Tibial nerve (tissue), 4 donors: ENCODE measurements at regions not wholly inside any gene's neighbourhood (a gene's known extent, or its start where the extent isn't known, plus 50 kb on each side); places are given as distances from the start of the nearest gene placed in this dataset.

ENCODE experiments used
- DNase-seq, 2 donors: peaks; one replicate each; pipeline ENCODE4 v3.0.0-alpha.2; 2019; ENCODE audit warnings: low spot score in 2 of 2
- H3K27ac ChIP-seq, 4 donors: fragments of 200-600 bp; sonication (generic) in 3 of 4; one replicate each; pipeline ENCODE4 v1.5.1; 2017 to 2019; ENCODE audit warnings: mild to moderate bottlenecking in 1 of 4
- H3K27me3 ChIP-seq, 2 donors: fragments of 200-600 bp; sonication (generic) in 1 of 2; one replicate each; pipeline versions ENCODE4 v1.5.1 to v1.6.0; 2017 to 2019
- H3K36me3 ChIP-seq, 3 donors: fragments of 200-600 bp; sonication (generic); one replicate each; pipeline ENCODE4 v1.5.1; 2018 to 2019
- H3K4me1 ChIP-seq, 4 donors: fragments of 200-600 bp; sonication (generic) in 3 of 4; one replicate each; pipeline ENCODE4 v1.5.1; 2017 to 2019
- H3K4me3 ChIP-seq, 4 donors: fragments of 200-600 bp; sonication (generic) in 3 of 4; one replicate each; pipeline ENCODE4 v1.5.1; 2017 to 2019; ENCODE audit warnings: mild to moderate bottlenecking in 1 of 4, moderate library complexity in 1 of 4
- H3K9me3 ChIP-seq, 4 donors: fragments of 200-600 bp; sonication (generic) in 3 of 4; one replicate each; pipeline ENCODE4 v1.5.1; 2017 to 2019
- EP300 ChIP-seq, 2 donors: sonication (generic); formaldehyde crosslinking; IDR thresholded peaks; one replicate each; pipeline ENCODE4 v1.6.1; 2017; ENCODE audit warnings: antibody characterized with exemption in 2 of 2, mild to moderate bottlenecking in 1 of 2
- POLR2A ChIP-seq, 2 donors: fragments of 450-650 bp; IDR thresholded peaks; one replicate each; pipeline ENCODE4 v1.6.1; 2017; ENCODE audit warnings: antibody characterized with exemption in 2 of 2, mild to moderate bottlenecking in 2 of 2, moderate library complexity in 2 of 2
- WGBS, 2 donors: methylation state at CpG; one replicate each; pipeline ENCODE4 v1.1.5; 2018; 5-methylcytosine and 5-hydroxymethylcytosine counted together
- TF ChIP-seq, protein P1 (sequence below), 5 experiments: fragments of 200-600 bp in 3 of 5; fragments of 450-650 bp in 2 of 5; sonication (generic) in 3 of 5; IDR thresholded peaks; one replicate each; pipeline ENCODE4 v1.5.1; 2016 to 2019; ENCODE audit warnings: antibody characterized with exemption in 5 of 5, mild to moderate bottlenecking in 3 of 5, moderate library complexity in 2 of 5

- no peaks in the 10 kb centered on the region for H3K27me3 ChIP-seq
- no peak for DNase-seq
- H3K36me3 ChIP-seq, result no peaks in the 10 kb centered on the region
- H3K9me3 ChIP-seq, result no peaks in the 10 kb centered on the region
- H3K4me1 ChIP-seq, result no peaks in the 10 kb centered on the region
- TF ChIP-seq, protein P1, sequence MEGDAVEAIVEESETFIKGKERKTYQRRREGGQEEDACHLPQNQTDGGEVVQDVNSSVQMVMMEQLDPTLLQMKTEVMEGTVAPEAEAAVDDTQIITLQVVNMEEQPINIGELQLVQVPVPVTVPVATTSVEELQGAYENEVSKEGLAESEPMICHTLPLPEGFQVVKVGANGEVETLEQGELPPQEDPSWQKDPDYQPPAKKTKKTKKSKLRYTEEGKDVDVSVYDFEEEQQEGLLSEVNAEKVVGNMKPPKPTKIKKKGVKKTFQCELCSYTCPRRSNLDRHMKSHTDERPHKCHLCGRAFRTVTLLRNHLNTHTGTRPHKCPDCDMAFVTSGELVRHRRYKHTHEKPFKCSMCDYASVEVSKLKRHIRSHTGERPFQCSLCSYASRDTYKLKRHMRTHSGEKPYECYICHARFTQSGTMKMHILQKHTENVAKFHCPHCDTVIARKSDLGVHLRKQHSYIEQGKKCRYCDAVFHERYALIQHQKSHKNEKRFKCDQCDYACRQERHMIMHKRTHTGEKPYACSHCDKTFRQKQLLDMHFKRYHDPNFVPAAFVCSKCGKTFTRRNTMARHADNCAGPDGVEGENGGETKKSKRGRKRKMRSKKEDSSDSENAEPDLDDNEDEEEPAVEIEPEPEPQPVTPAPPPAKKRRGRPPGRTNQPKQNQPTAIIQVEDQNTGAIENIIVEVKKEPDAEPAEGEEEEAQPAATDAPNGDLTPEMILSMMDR (IDR thresholded peaks at IDR 0.05), result no peak
- TF ChIP-seq POLR2A (IDR thresholded peaks at IDR 0.05) (no peak), EP300 (IDR thresholded peaks at IDR 0.05) (no peak)
- H3K27ac ChIP-seq, result no peak overlapping the region
- H3K4me3 ChIP-seq, result no peak overlapping the region
- WGBS, 2 donors, result 66 to 71% methylated on average over 3 of the region's 3 CpGs
These were observed 201.6 kb downstream of the RWDD3 start for GRCh38 chr1:95435611-95436010.

DNA sequence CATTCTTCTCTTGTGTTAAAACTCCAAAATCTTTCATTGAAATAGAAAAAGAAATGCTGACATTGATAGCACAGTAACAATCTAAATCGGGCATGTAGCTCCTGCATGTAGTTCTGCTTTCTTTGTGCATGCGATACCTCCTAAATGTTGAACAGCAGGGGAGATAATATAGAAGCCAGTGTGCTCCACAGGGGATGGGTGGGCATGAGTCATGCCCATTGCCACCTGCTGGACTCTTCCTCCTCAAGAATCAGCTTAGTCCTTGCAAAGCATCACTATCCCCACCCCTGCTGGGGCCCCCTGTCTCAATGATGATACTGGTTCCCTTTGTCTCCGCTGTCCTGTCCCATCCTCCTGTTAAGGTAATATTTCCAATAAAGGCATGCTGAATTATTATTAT is 203.0 kb downstream of the RWDD3 start:
- Histone ChIP-seq H3K27me3 (no peaks in the 10 kb centered on the region), H3K36me3 (no peaks in the 10 kb centered on the region), H3K4me3 (no peak overlapping the region), H3K27ac (no peak overlapping the region), H3K9me3 (no peaks in the 10 kb centered on the region), H3K4me1 (no peaks in the 10 kb centered on the region)
- 84 to 85% methylated on average over 3 of the region's 3 CpGs for WGBS, 2 donors
- TF ChIP-seq EP300 (IDR thresholded peaks at IDR 0.05), result no peak
- TF ChIP-seq, protein P1 (IDR thresholded peaks at IDR 0.05), result no peak
- TF ChIP-seq POLR2A (IDR thresholded peaks at IDR 0.05), result no peak
- no peak for DNase-seq

DNA sequence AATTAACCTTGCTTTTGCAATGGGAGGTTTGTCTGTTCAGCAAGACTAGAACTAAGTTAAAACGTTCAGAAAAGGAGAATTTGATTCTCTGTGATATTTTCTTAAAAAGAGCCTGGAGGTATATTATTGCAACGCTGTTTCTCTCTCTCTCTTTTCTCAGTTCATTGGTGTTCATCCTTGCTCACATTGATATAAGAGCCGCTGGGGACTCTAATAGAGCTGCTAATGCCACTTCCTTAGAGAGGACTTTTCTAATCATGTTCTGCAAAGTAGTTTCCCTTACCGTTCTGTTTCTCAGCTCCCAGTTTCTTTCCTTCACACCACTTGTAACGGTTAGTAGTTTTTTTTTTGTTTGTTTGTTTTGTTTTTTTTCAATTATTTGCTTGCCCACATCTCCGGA is 203.8 kb downstream of the RWDD3 start:
- Histone ChIP-seq H3K4me3 (no peak overlapping the region), H3K27me3 (no peaks in the 10 kb centered on the region), H3K36me3 (no peaks in the 10 kb centered on the region), H3K4me1 (no peaks in the 10 kb centered on the region), H3K27ac (no peak overlapping the region), H3K9me3 (no peaks in the 10 kb centered on the region)
- TF ChIP-seq POLR2A (IDR thresholded peaks at IDR 0.05) (no peak), EP300 (IDR thresholded peaks at IDR 0.05) (no peak)
- TF ChIP-seq, protein P1 (IDR thresholded peaks at IDR 0.05), result no peak
- 24 to 25% methylated on average over 6 of the region's 6 CpGs for WGBS, 2 donors
- no peak for DNase-seq

DNA sequence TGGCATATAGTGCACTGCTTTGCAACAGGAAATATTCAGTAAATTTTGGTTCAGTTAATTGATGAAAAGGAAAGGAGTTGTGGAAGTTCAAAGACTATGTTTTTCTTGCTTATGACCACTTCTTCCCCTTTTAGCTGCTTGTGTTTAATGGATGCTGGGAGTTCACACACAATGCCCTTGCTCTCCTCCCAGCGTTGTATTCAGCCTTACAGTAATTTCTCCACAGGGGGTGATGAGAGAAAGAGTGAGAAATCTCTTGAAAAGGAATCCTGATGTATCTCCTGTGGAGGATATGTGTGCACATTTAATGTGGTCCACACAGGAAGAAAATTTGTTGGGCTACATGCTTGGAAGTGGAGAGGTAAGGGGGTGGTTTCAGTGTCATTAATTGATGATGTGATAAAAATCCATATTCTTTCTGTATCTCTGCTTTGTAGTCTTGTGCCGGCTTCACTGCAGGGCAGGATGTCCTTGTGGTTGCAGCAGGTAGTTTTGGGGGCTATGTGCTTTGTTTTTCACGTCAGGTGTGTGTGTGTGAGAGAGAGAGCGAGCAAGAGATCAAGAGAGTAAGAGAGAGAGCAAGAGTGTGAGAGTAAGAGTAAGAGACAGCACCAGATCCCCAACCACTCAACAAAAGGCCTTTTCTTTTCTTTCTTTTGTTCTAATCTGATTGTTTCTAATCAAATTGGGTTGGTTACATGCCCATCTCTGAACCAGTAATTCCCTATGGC is 204.4 kb downstream of the RWDD3 start:
- H3K9me3 ChIP-seq, result no peaks in the 10 kb centered on the region
- H3K36me3 ChIP-seq, result no peaks in the 10 kb centered on the region
- no peak overlapping the region for H3K27ac ChIP-seq
- no peak for DNase-seq
- TF ChIP-seq POLR2A (IDR thresholded peaks at IDR 0.05) (no peak), EP300 (IDR thresholded peaks at IDR 0.05) (no peak)
- TF ChIP-seq, protein P1 (IDR thresholded peaks at IDR 0.05), result no peak
- H3K4me1 ChIP-seq, result no peaks in the 10 kb centered on the region
- no peaks in the 10 kb centered on the region for H3K27me3 ChIP-seq
- 58 to 61% methylated on average over 4 of the region's 4 CpGs for WGBS, 2 donors
- no peak overlapping the region for H3K4me3 ChIP-seq

GRCh38 chr1:95440511-95440910 is 206.5 kb downstream of the RWDD3 start:
- H3K4me1 ChIP-seq, result no peaks in the 10 kb centered on the region
- no peaks in the 10 kb centered on the region for H3K9me3 ChIP-seq
- TF ChIP-seq POLR2A (IDR thresholded peaks at IDR 0.05) (no peak), EP300 (IDR thresholded peaks at IDR 0.05) (no peak)
- TF ChIP-seq, protein P1 (IDR thresholded peaks at IDR 0.05), result no peak
- no peak overlapping the region for H3K4me3 ChIP-seq
- no peak for DNase-seq
- H3K27me3 ChIP-seq, result no peaks in the 10 kb centered on the region
- 31 to 34% methylated on average over 4 of the region's 4 CpGs for WGBS, 2 donors
- H3K27ac ChIP-seq, result no peak overlapping the region
- H3K36me3 ChIP-seq, result no peaks in the 10 kb centered on the region
